ELR (cell line): ENCODE measurements at regions not wholly inside any gene's neighbourhood (a gene's known extent, or its start where the extent isn't known, plus 50 kb on each side); places are given as distances from the start of the nearest gene placed in this dataset.

Experiments
- DNase-seq: peaks from one replicate; pipeline ENCODE4 v3.0.0-alpha.2; 2015; ENCODE audit warnings: low read depth

DNA sequence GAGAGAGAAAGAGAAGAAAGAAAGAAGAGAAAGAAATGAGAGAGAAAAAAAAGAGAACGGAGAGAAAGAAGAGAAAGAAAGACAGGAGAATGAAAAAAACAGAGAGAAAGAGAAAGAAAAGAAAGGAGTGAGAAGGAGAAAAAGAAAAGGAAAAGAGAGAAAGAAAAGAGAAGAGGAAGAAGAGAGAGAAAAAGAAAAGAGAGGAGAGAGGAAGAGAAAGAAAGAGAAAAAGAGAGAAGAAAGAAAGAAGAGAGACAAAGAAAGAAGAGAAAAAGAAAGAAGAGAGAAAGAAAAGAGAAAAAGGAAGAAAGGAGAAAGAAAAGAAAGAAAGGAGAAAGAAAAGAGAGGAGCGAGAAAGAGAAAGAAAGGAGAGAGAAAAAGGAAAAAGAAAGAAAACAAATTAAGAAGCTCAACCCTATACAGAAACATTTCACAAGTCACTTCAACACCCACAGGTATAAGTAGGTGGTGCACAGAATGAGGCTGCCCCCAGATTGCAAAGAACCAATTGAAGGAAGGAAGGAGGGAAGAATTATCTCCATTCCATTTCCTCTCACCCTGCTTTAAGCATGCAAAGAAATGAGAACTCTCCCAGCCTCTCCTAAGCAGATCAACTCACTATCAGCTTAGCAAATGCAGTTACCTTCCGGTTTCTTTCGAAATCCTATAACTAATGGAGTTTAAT is 98.8 kb upstream of the CACNA1A start:
- no peak for DNase-seq

DNA sequence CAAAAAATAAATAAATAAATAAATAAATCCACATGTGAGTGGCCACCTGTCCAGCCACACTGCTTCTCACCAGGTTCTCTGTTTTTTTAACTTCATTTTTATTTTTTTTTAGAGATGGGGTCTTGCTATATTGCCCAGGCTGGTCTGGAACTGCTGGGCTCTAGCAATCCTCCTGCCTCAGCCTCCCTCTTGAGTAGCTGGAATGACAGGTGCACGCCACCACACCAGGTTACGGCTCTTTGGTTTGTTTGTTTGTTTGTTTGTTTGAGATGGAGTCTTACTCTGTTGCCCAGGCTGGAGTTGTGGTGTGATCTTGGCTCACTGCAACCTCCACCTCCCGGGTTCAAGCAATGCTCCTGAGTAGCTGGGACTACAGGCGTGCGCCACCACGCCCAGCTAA is 94.5 kb upstream of the CACNA1A start:
- DNase-seq, result no peak

DNA sequence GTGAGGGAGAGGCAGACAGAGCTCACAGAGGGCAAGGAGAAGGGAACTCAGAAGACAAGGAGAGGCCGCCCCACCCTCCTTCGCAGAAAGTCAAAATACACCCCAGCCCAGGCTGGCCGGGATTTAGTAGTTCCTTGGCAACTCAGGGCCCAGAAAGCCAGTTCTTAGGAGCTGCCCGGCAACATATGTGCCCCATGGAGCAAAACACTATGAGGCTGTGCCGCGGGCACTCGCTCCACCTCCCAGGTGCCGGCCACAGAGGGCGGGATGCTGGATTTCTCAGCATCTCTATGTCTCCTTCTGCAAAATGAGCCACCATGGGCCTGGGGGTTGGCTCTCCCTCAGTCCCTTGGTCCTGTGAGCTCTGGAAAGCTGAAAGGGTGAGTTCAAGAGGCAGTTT is 93.8 kb upstream of the CACNA1A start:
- no peak for DNase-seq

DNA sequence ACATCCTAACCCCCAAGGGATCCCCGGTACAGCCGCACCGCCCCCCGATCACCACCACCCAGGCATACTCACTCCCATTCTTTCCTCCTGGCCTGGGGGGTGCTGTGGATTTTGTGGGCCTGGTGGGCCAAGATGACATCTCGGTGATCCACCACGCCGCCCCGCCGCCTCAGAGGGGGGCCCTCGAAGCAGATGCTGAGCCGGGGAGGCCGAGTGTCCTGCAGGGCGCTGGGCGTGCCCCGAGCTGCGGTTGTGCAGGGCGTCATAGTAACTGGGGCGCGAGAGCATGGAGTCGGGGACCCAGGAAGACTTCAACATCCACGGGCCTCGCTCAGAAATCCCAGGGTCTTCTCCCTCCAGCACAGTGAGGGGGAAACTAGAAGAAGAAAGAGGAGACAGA is 93.4 kb upstream of the CACNA1A start:
- no peak for DNase-seq

DNA sequence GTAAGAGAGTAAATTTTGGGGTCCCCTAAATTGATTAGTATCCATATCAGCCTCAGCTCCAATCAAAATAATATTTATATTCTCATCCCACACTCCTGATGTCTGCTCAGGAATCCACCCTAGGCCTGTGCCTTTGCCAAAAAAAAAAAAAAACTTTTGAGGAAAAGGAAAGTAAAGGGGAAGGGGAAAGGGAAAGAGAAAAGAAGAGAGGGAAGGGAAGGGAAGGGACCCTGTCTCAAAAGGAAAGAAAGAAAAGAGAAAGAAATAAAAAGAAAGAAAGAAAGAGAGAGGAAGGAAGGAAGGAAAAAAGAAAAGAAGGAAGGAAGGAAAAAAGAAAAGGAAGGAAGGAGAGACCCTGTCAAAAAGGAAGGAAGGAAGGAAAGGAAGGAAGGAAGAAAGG is 91.8 kb upstream of the CACNA1A start:
- DNase-seq, result no peak

DNA sequence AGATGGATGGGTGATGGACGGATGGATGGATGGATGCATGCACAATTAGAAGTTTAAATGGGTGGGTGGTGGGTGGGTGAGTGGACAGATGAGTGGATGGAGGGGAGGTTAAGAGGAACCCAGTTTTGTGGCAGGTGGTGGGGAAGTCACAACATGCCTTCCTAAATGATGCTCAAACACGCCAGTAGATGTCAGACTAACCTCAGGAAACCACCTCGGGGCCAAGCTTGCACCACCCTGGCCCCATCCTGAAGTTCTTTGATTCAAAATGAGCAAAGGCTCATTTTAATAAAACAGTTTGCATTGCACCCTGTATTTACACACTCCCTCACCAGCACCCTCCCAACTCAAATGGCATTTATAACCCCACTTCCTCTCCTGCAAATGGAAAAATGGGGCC is 91.4 kb upstream of the CACNA1A start:
- DNase-seq, result peak; percentile 80

DNA sequence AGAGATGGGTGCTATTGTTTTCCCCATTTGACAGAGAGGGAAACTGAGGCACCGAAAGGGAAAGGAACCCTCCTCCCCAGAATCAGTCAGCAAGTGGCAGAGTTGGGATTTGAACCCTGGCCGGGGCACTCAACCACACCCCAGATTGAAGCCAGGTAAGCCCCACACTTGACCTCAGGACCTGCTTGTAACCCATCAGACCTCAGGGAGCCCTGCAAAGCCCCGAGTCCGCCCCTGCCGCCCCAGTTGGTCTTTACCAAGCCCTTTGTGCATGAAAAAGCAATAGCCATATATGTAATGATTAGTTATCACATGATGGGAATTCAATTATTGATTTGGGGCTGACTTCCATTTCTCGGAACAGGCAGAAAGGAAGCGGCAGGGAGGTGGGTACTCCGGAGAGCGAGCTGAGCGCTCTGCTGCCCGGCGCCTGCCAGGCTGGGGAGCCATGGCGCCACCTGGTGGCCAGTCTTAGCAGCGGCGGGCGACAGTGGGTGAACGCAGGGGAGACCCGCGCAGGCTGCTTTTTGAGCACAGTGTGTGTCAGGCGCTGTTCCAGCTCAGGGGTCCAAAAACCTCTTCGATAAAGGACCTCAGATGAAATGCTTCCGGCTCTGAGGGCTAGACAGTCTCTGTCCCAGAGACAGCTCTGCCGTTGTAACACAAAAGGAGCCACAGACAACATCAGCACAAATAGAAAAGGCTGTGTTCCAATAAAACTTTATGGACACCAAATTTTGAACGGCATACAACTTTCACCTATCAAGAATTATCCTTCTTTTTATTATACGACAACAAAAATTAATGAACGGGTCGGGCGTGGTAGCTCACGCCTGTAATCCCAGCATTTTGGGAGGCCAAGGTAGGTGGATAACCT is 82.9 kb upstream of the CACNA1A start:
- DNase-seq, result peak; percentile 68

DNA sequence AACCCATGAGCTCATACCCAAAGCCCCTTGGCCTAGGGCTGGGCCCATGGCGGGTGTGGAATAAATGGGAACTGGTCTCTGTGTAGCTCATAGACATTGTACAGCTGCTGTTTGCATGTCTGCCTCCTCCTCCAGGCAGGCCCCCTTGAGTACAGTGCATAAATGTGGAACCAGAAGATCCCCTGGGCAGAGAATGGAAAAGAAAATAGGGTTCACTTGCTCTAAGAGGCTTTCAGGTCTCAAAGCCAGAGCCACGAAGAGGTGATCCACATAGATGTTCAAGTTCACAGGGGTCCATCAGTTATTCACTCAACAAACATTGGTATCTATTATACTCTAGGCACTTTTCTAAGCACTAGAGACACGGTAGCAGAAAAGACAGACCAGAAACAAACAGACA is 79.2 kb upstream of the CACNA1A start:
- no peak for DNase-seq

DNA sequence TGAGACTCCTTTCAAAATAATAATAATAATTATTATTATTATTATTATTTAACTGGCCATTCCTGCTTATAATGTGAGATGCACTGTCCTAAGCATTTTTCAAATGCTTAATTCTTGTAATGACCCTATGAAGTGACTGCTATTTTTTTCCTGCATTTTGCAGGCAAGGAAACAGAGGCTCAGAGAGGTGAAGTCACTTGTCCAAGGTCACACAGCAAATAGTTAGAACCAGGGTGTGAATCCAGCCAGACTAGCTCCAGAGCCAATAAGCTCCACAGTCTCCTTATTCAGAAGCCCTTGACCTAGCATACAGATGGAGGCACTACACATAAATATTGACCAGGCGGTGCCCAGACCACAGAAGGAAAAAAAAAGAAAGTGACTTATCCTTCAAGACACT is 77.5 kb upstream of the CACNA1A start:
- DNase-seq, result no peak

DNA sequence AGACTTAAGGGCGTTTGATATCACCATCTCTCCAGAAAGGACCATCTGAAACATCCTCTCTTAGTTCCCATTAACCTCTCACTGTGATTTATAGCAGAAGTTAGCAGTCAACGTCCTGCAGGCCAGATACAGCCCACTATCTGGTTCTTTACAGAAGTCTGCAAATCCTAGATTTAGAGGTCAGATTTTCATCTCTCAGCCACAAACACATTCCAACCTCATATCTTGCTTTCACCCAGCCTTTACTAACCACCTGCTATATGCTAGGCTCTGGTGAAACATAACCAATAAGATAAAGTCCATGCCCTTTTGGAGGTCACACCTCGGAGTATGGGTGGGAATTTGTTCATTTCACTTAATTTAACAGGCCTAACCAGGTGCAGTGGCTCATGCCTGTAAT is 76.8 kb upstream of the CACNA1A start:
- no peak for DNase-seq

DNA sequence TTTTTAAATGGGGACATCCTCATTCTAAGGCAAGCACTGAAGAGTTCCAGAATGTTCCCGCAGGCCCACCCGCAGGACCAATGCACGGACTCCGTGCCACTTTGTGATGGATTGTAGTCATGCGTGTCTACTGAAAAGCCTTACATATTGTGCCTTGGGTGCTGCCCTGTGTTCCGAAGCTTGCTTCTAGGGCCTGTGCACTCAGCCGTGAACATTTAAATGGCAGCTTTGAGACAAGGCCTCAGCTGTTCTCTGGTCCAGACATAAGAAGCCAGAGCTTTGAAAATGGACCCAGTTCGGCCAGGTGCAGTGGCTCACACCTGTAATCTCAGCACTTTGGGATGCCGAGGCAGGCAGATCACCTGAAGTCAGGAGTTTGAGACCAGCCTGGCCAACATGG is 75.3 kb upstream of the CACNA1A start:
- DNase-seq, result no peak

DNA sequence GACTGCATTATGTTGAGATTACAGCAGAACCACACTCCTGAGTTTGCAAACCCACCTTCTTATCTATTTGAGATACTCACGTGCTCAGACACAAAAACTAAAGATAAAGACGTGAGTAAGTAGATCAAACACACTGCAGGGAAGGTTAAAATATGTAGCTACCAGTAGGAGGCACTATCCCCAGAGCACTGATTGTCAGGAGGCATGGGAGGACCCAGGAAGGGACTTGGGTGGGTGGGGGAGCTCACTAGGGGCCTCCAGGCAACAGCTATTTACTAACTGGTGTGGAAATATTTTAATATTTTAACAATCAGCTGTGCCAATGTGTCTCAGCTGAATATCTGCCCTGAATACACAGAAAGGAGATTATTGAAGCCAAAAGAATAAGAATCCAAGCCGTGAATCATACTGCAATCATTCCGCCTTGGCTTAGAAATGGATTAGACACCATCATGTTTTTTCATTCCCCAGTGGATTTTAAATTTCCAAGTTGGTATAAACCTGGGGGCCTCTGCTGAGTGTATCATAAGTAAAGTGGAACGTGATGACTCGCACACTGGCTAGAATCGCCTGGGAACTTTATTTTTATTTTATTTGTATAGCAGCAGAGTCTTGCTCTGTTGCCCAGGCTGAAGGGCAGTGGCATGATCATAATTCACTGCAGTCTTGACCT is 73.2 kb upstream of the CACNA1A start:
- DNase-seq, result peak; percentile 34

DNA sequence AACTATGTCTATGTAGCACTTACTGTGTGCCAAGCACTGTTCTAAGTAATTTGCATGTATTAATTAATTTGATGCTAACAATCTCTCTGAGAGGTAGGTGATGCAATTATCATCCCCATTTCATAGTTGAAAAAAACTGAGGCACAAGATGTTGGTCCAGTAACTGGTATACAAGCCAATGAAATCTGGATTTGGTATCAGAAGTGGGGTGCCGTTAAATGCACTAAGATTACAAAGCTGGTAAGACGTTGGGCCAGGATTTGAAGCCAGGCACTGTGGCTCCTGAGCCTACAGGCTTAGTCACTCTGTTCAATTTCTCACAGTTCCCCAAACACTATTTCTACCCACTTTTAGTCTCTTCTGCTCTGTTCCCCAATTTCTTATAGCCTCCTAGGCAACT is 70.4 kb upstream of the CACNA1A start:
- DNase-seq, result no peak

DNA sequence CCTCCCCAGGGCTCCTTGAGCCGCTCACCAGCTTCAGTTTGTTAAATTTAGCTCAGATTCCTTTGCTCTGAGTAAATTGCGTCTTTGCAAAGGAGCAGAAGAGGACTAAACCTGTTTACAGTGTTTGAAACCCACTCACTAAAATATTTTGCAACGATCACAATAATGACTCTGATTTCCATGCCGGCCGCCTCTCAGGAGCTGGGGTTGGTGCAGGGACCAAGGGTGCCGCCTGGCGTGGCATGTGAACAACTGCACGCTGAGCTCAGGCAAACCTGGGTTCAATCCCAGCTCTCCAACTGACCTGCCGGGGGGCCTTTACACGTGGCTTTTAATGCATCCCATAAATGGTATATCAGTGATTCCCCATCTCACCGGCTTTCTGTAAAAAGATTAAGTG is 68.7 kb upstream of the CACNA1A start:
- DNase-seq, result no peak

DNA sequence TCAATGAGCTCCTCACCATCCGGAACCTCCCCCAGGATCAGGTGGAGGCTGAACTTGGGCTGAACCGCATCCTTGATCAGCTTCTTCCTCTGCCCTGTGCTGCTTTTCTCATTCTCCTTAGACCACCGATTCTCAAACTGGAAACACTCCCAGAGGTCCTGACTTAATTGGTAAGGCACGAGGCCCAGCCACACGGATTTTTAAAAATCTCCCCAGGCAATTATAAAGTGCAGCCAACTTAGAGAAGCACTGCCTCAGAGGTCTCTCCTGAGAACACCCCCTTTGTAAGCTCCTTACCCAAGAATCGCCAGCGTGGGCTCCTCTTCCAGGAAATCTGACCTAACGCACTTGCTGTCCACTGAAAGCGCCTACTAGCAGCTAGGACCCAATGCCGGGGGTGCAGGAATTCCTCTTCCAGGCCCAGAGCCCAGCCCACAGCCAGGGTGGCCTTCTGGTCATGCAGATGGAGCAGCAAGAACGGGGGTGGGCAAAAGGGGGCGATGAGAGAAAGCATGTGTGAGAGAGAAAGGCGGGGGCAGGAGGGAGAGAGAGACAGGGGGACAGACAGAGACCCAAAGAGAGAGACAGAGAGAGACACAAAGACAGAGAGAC is 66.9 kb upstream of the CACNA1A start:
- no peak for DNase-seq

DNA sequence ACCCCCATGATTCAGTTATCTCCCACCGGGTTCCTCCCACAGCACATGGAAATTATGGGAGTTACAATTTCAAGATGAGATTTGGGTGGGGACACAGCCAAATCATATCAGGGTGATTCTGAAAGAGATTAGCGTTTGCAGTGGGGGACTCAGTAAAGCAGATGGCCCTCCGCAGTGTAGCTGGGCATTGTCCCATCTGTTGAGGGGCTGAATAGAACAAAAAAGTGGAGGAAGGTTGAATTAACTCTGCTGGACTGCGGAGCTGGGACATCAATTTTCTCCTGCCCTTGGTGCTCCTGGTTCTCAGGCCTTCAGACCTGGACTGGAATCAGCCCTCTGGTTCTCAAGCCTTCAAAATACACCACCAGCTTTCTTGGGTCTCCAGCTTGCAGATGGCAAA is 55.2 kb upstream of the CACNA1A start:
- DNase-seq, result no peak

DNA sequence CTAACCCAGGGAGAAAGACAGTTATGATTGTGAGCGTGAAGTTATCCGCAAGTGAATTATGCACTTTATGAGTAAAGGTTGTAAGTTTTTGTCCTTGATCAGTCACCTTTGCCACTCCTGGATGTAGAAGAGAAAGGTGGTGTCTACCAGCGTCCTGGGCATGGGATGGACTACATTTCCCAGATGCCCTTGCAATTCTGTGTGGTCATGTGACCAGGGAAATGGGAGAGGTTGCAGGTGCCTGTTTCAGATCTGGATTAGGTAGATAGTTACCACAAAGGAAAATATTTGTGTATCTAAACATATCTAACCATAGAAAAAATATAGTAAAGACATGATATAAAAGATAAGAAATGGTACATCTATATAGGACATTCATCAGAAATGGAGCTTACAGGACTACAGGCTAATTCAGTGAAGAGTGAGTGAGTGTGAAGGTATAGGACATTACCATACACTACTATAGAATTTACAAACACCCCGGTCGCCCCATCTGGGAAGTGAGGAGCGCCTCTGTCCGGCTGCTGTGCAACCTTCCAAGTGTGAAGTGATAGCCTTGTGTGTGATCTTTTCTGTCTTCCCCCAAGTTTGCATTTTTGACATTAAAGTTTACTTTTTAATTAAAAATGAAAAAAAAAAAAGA is 51.6 kb upstream of the CACNA1A start:
- DNase-seq, result peak; percentile 23

DNA sequence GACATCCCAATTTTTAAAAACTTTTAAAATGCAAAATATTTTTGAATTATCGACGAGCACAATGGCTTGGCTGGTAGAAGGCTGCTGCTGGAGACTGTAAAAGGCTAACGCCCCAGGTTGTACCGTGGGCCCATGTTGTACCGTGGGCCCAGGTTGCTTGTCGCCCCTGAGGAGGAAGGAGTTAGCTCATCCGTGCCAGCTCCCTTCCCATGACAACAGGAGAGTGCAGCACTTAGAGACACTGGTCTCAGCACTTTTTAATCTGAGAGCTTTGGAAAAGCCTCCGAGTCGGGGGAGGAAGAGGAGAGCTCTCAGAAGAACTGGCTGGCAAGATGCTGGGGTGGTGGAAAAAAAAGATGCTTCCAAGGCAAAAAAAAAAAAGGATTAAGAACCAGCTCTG is 50.3 kb upstream of the CACNA1A start:
- no peak for DNase-seq
